Pancreas (tissue), 10 donors: ENCODE measurements at regions not wholly inside any gene's neighbourhood (a gene's known extent, or its start where the extent isn't known, plus 50 kb on each side); places are given as distances from the start of the nearest gene placed in this dataset.

ENCODE experiments used
- ATAC-seq, 4 donors: fragments of 200-7000 bp; cut with Tn5 transposase; one replicate each; pipeline versions ENCODE4 v1.8.0 to v1.9.1; 2020; ENCODE audit warnings: mild to moderate bottlenecking in 4 of 4, moderate library complexity in 4 of 4
- DNase-seq, 6 donors: peaks; one replicate each; pipeline ENCODE4 v3.0.0-alpha.2; 2020
- FAIRE-seq: peaks from 2 replicates; lab custom pipeline; 2012; peaks lifted over from hg19 to GRCh38; lab: Jason Lieb, UNC
- H3K27ac ChIP-seq, 4 donors: fragments of 200-600 bp; sonication (generic); 1 replicate in 3 of 4; 2 replicates in 1 of 4; pipeline versions ENCODE4 v1.5.0 to v1.8.0; 2020
- H3K27me3 ChIP-seq, 4 donors: fragments of 200-600 bp; one replicate each; pipeline ENCODE4 v1.8.0; 2021
- H3K36me3 ChIP-seq, 3 donors: fragments of 200-600 bp; sonication (generic) in 1 of 3; one replicate each; pipeline versions ENCODE4 v1.5.0 to v1.8.0; 2020 to 2021
- H3K4me1 ChIP-seq, 3 donors: fragments of 200-600 bp; one replicate each; pipeline ENCODE4 v1.8.0; 2021
- H3K4me3 ChIP-seq, 4 donors: fragments of 200-600 bp; sonication (generic) in 2 of 4; one replicate each; pipeline versions ENCODE4 v1.5.0 to v1.8.0; 2020 to 2021
- H3K9me3 ChIP-seq, 4 donors: fragments of 200-600 bp; one replicate each; pipeline ENCODE4 v1.8.0; 2021
- WGBS, 2 donors: extraction: QIAGEN DNeasy Blood & Tissue Kit; methylation state at CpG; one replicate each; pipeline ENCODE4 v1.1.7; 2013; 5-methylcytosine and 5-hydroxymethylcytosine counted together
- intact Hi-C, 3 donors: fragments of 100-400 bp; cut with DNase I; formaldehyde crosslinking; loops; one replicate each; pipeline versions ENCODE4 v1.11.1 to v1.14.2; 2022
- TF ChIP-seq, protein P1 (sequence below), 4 donors: fragments of 200-600 bp; sonication (generic) in 3 of 4; IDR thresholded peaks; one replicate each; pipeline versions ENCODE4 v1.5.0 to v1.8.0; 2021; ENCODE audit warnings: antibody characterized with exemption in 4 of 4
- donor health status: healthy with polysubstance abuse.
- donor health status: DM: no; HTN: no; CAD: no; lungs with moderate emphysema.
- donor health status: DM: no; HTN: no; CAD: no.
- donor health status: control.
- donor health status: control.
- donor health status: Bipolar disorder and iron deficiency.
- donor health status: DM: yes; HTN: yes; CAD: no.
- donor health status: DM: no; HTN: no; CAD: no.
- donor health status: DM: no; HTN: no; CAD: no.
- donor health status: DM: yes; HTN: yes; CAD: no.

DNA sequence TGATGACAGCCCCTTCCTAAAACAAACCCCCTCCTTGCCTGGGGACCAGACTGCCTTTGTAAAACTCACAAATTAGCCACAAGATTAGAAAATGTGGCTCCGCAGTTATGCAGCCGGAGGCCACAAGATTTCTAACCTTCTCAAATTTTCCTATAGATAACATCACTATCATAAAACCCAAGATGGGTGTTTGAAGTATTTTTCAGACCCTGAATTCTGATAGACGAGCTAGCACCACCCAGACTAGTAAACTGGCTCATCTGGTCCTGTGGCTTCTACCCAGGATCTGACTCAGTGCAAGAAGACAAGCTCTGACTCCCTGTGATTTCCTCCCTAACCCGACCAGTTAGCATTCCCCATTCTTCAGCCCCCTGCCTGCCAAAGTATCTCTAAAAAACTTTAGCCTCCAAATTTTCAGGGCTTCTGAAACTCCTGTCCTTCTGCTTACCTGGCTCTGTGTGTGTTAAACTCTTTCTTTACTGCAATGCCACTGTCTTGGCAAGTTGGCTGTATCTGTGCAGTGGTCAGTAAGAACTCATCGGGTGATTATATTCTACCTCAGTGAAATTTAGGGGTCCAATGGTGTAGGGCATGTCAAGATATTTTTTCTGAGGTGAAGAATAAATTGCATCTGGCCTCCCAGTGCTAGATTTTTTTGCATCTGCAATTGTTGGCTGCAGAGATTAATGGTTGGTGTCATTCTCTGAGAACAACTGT, 102.1 kb downstream of the S1PR1 start:
- H3K4me1 ChIP-seq, result no peaks in the 10 kb centered on the region
- no peak for FAIRE-seq
- WGBS, 2 donors, result 60 to 61% methylated on average over 5 of the region's 5 CpGs

GRCh38 chr1:101344745-101345144, 107.9 kb downstream of the S1PR1 start:
- FAIRE-seq (no peak), ATAC-seq (no peak), DNase-seq (no peak)
- TF ChIP-seq, protein P1, sequence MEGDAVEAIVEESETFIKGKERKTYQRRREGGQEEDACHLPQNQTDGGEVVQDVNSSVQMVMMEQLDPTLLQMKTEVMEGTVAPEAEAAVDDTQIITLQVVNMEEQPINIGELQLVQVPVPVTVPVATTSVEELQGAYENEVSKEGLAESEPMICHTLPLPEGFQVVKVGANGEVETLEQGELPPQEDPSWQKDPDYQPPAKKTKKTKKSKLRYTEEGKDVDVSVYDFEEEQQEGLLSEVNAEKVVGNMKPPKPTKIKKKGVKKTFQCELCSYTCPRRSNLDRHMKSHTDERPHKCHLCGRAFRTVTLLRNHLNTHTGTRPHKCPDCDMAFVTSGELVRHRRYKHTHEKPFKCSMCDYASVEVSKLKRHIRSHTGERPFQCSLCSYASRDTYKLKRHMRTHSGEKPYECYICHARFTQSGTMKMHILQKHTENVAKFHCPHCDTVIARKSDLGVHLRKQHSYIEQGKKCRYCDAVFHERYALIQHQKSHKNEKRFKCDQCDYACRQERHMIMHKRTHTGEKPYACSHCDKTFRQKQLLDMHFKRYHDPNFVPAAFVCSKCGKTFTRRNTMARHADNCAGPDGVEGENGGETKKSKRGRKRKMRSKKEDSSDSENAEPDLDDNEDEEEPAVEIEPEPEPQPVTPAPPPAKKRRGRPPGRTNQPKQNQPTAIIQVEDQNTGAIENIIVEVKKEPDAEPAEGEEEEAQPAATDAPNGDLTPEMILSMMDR (IDR thresholded peaks at IDR 0.05), result no peak
- 31 to 34% methylated on average over 4 of the region's 4 CpGs for WGBS, 2 donors
- no peak overlapping the region for H3K27ac ChIP-seq
- H3K9me3 ChIP-seq, result no peaks in the 10 kb centered on the region
- intact Hi-C loops, result no loop called here
- no peaks in the 10 kb centered on the region for H3K4me1 ChIP-seq
- H3K36me3 ChIP-seq, result no peaks in the 10 kb centered on the region
- H3K27me3 ChIP-seq, result no peaks in the 10 kb centered on the region
- no peak overlapping the region for H3K4me3 ChIP-seq

More for the DNA sequence above, 102.1 kb downstream of the S1PR1 start:
- H3K4me3 ChIP-seq, result no peak overlapping the region
- ATAC-seq (no peak), DNase-seq (no peak)
- H3K27ac ChIP-seq, result no peak overlapping the region
- H3K9me3 ChIP-seq, result no peaks in the 10 kb centered on the region
- no peaks in the 10 kb centered on the region for H3K27me3 ChIP-seq
- TF ChIP-seq, protein P1 (IDR thresholded peaks at IDR 0.05), result no peak
- H3K36me3 ChIP-seq, result no peaks in the 10 kb centered on the region
- intact Hi-C loops, result no loop called here

GRCh38 chr1:101346419-101346818, 109.6 kb downstream of the S1PR1 start:
- no peak overlapping the region for H3K27ac ChIP-seq
- H3K4me3 ChIP-seq, result no peak overlapping the region
- no peak for DNase-seq
- H3K9me3 ChIP-seq, result no peaks in the 10 kb centered on the region
- no peak for FAIRE-seq
- no peaks in the 10 kb centered on the region for H3K27me3 ChIP-seq
- 86 to 88% methylated on average over 2 of the region's 2 CpGs for WGBS, 2 donors
- ATAC-seq, result no peak
- no peaks in the 10 kb centered on the region for H3K36me3 ChIP-seq
- intact Hi-C loops, result no loop called here
- TF ChIP-seq, protein P1 (IDR thresholded peaks at IDR 0.05), result no peak
- H3K4me1 ChIP-seq, result no peaks in the 10 kb centered on the region

DNA sequence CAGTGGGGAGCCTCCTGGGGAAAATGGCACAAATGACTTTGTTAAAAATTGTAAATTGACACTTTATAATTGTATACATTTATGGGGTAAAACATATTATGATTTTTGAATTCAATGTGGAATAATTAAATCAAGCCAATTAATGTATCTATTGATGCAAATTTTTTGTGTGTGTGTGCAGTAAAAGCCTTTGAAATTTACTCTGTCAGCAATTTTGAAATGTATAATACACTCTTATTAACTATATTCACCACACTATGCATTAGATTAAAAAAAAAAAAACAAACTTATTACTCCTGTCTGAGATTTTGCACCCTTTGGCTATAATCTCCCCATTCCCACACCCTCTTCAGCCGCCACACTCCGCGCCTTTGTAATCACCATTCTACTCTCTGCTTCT, 119.2 kb downstream of the S1PR1 start:
- TF ChIP-seq, protein P1 (IDR thresholded peaks at IDR 0.05), result no peak
- FAIRE-seq (no peak), DNase-seq (no peak), ATAC-seq (no peak)
- Histone ChIP-seq H3K27ac (no peak overlapping the region), H3K27me3 (peaks cover 0 to 6% (median 0%) of the 10 kb centered on the region in 4 donors), H3K9me3 (no peaks in the 10 kb centered on the region), H3K4me3 (no peak overlapping the region), H3K4me1 (no peaks in the 10 kb centered on the region), H3K36me3 (no peaks in the 10 kb centered on the region)
- WGBS, 2 donors, result 62 to 71% methylated on average over 3 of the region's 3 CpGs
- intact Hi-C loops, result no loop called here
